Brain pericyte (primary cell): ENCODE measurements at regions not wholly inside any gene's neighbourhood (a gene's known extent, or its start where the extent isn't known, plus 50 kb on each side); places are given as distances from the start of the nearest gene placed in this dataset.
"Not testable (repeated sequence)": the region's sequence is repeated elsewhere in the genome, so short reads cannot be mapped to it uniquely, and the experiment has no call there.

Experiments
- DNase-seq: peaks from one replicate; pipeline ENCODE4 v3.0.0-alpha.2; 2012; ENCODE audit warnings: low read depth, low spot score

GRCh38 chr6:74312081-74312480 lies 616.1 kb downstream of the CD109 start:
- DNase-seq = no peak

- no peak for DNase-seq
Measured at GRCh38 chr6:74311431-74311830, 615.4 kb downstream of the CD109 start.

GRCh38 chr6:74289884-74290283 lies 593.9 kb downstream of the CD109 start:
- DNase-seq = no peak

GRCh38 chr6:74287932-74288331 lies 591.9 kb downstream of the CD109 start:
- no peak for DNase-seq

- no peak for DNase-seq
Measured at GRCh38 chr6:74287441-74287840, 591.4 kb downstream of the CD109 start.

GRCh38 chr6:74284284-74284683 lies 588.3 kb downstream of the CD109 start:
- DNase-seq = no peak

GRCh38 chr6:74283532-74283931 lies 587.5 kb downstream of the CD109 start:
- DNase-seq = no peak

- DNase-seq = no peak
Measured at GRCh38 chr6:74282143-74282689, 586.2 kb downstream of the CD109 start.

- no peak for DNase-seq
Measured at GRCh38 chr6:74280130-74280692, 584.2 kb downstream of the CD109 start.

- no peak for DNase-seq
Measured at GRCh38 chr6:74277777-74278186, 581.8 kb downstream of the CD109 start.

- DNase-seq = no peak
Measured at GRCh38 chr6:74273541-74273940, 577.5 kb downstream of the CD109 start.

GRCh38 chr6:74269600-74269858 lies 573.5 kb downstream of the CD109 start:
- DNase-seq = no peak

GRCh38 chr6:74268815-74269599 lies 573.0 kb downstream of the CD109 start:
- DNase-seq = no peak

- no peak for DNase-seq
Measured at GRCh38 chr6:74259981-74260380, 564.0 kb downstream of the CD109 start.

- no peak for DNase-seq
Measured at GRCh38 chr6:74256781-74257180, 560.8 kb downstream of the CD109 start.

GRCh38 chr6:74256381-74256780 lies 560.4 kb downstream of the CD109 start:
- no peak for DNase-seq

- DNase-seq = not testable (repeated sequence)
Measured at GRCh38 chr6:74255007-74255406, 559.0 kb downstream of the CD109 start.

- DNase-seq = not testable (repeated sequence)
Measured at GRCh38 chr6:74254147-74254546, 558.1 kb downstream of the CD109 start.

GRCh38 chr6:74253261-74253660 lies 557.3 kb downstream of the CD109 start:
- no peak for DNase-seq

- no peak for DNase-seq
Measured at GRCh38 chr6:74250161-74250818, 554.3 kb downstream of the CD109 start.

GRCh38 chr6:74249658-74250057 lies 553.7 kb downstream of the CD109 start:
- DNase-seq = no peak

GRCh38 chr6:74248966-74249365 lies 553.0 kb downstream of the CD109 start:
- no peak for DNase-seq
